ENCODE measurements at regions not wholly inside any gene's neighbourhood (a gene's known extent, or its start where the extent isn't known, plus 50 kb on each side); places are given as distances from the start of the nearest gene placed in this dataset.
"Not testable (repeated sequence)": the region's sequence is repeated elsewhere in the genome, so short reads cannot be mapped to it uniquely, and the experiment has no call there.

DNA sequence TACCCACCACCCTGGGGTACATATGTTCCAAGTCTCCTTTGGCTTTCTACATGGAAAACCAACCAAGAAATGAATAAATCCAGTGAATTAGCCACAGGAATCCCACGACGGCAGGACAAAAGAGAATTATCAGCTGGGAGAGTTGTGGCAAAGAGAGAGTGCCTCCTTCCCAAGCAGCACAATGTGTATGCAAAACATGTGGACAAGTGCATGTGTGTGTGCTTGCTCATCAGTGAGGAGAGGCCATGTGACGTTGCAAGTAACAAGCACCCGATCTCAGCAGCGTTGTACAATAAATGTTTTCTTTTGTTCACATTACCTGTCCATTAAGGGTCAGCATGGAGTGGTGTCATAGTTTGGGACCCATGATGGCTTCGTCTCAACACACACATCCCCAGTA, 50.0 kb upstream of the EMX2 start:
- no peak overlapping the region for H3K4me3 ChIP-seq (ENCODE audit: low read depth, low read length)
- TF ChIP-seq, protein P1, sequence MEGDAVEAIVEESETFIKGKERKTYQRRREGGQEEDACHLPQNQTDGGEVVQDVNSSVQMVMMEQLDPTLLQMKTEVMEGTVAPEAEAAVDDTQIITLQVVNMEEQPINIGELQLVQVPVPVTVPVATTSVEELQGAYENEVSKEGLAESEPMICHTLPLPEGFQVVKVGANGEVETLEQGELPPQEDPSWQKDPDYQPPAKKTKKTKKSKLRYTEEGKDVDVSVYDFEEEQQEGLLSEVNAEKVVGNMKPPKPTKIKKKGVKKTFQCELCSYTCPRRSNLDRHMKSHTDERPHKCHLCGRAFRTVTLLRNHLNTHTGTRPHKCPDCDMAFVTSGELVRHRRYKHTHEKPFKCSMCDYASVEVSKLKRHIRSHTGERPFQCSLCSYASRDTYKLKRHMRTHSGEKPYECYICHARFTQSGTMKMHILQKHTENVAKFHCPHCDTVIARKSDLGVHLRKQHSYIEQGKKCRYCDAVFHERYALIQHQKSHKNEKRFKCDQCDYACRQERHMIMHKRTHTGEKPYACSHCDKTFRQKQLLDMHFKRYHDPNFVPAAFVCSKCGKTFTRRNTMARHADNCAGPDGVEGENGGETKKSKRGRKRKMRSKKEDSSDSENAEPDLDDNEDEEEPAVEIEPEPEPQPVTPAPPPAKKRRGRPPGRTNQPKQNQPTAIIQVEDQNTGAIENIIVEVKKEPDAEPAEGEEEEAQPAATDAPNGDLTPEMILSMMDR (IDR thresholded peaks at IDR 0.05; ENCODE audit: borderline replicate concordance, insufficient read depth, low read depth, low read length), result no peak

- TF ChIP-seq, protein P1 (IDR thresholded peaks at IDR 0.05; ENCODE audit: borderline replicate concordance, insufficient read depth, low read depth, low read length), result no peak
- no peak overlapping the region for H3K4me3 ChIP-seq (ENCODE audit: low read depth, low read length)
Observed at GRCh38 chr10:117488004-117488403, 54.5 kb upstream of the EMX2 start.

- TF ChIP-seq, protein P1 (IDR thresholded peaks at IDR 0.05; ENCODE audit: borderline replicate concordance, insufficient read depth, low read depth, low read length), result no peak
- no peak overlapping the region for H3K4me3 ChIP-seq (ENCODE audit: low read depth, low read length)
Observed at GRCh38 chr10:117486606-117487005, 55.9 kb upstream of the EMX2 start.

- no peak overlapping the region for H3K4me3 ChIP-seq (ENCODE audit: low read depth, low read length)
- TF ChIP-seq, protein P1 (IDR thresholded peaks at IDR 0.05; ENCODE audit: borderline replicate concordance, insufficient read depth, low read depth, low read length), result no peak
Observed at GRCh38 chr10:117483056-117483590, 59.4 kb upstream of the EMX2 start.

GRCh38 chr10:117481011-117481410, 61.5 kb upstream of the EMX2 start:
- H3K4me3 ChIP-seq (ENCODE audit: low read depth, low read length), result not testable (repeated sequence)

DNA sequence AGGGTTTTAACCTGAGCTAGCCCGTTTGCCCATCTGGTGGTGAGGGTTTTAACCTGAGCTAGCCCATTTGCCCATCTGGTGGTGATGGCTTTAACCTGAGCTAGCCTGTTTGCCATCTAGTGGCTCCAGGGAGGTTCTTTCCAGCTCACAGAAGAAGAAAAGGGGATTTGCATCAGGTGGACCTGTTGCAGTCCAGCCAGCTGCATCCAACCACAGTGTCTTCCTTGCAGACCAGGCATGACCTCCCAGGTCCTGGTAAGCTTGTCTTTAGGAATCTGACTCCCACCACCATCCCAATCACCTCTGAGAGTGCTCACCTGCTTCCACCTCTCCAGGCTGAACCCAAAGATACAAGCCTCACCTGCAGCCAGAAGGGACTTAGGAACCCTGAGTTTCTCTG, 62.4 kb upstream of the EMX2 start:
- H3K4me3 ChIP-seq (ENCODE audit: low read depth, low read length), result no peak overlapping the region
- TF ChIP-seq, protein P1 (IDR thresholded peaks at IDR 0.05; ENCODE audit: borderline replicate concordance, insufficient read depth, low read depth, low read length), result no peak

GRCh38 chr10:117477961-117478670, 64.4 kb upstream of the EMX2 start:
- no peak overlapping the region for H3K4me3 ChIP-seq (ENCODE audit: low read depth, low read length)
- TF ChIP-seq, protein P1 (IDR thresholded peaks at IDR 0.05; ENCODE audit: borderline replicate concordance, insufficient read depth, low read depth, low read length), result 0 out of 2 replicates have a peak, but pooled peaks have one; percentile 4
